ENCODE measurements at regions not wholly inside any gene's neighbourhood (a gene's known extent, or its start where the extent isn't known, plus 50 kb on each side); places are given as distances from the start of the nearest gene placed in this dataset.
"Not testable (repeated sequence)": the region's sequence is repeated elsewhere in the genome, so short reads cannot be mapped to it uniquely, and the experiment has no call there.

GRCh38 chr12:33033999-33034398 lies 137.4 kb upstream of the PKP2 start:
- not testable (repeated sequence) for DNase-seq (ENCODE audit: low read depth)

- no peak for DNase-seq (ENCODE audit: low read depth)
These were observed 130.2 kb upstream of the PKP2 start for GRCh38 chr12:33026791-33027190.

- not testable (repeated sequence) for DNase-seq (ENCODE audit: low read depth)
These were observed 126.1 kb upstream of the PKP2 start for GRCh38 chr12:33022724-33023123.

- DNase-seq (ENCODE audit: low read depth), result not testable (repeated sequence)
These were observed 120.5 kb upstream of the PKP2 start for GRCh38 chr12:33017029-33017428.

- DNase-seq (ENCODE audit: low read depth), result no peak
These were observed 115.6 kb upstream of the PKP2 start for GRCh38 chr12:33012226-33012625.

GRCh38 chr12:33006106-33006505 lies 109.5 kb upstream of the PKP2 start:
- DNase-seq (ENCODE audit: low read depth), result no peak

- DNase-seq (ENCODE audit: low read depth), result no peak
These were observed 103.4 kb upstream of the PKP2 start for GRCh38 chr12:33000016-33000415.

- DNase-seq (ENCODE audit: low read depth), result no peak
These were observed 100.9 kb upstream of the PKP2 start for GRCh38 chr12:32997471-32997870.

- DNase-seq (ENCODE audit: low read depth), result no peak
These were observed 99.0 kb upstream of the PKP2 start for GRCh38 chr12:32995623-32996022.

- DNase-seq (ENCODE audit: low read depth), result no peak
These were observed 96.8 kb upstream of the PKP2 start for GRCh38 chr12:32993404-32993803.

- DNase-seq (ENCODE audit: low read depth), result no peak
These were observed 93.1 kb upstream of the PKP2 start for GRCh38 chr12:32989705-32990104.

- no peak for DNase-seq (ENCODE audit: low read depth)
These were observed 92.4 kb upstream of the PKP2 start for GRCh38 chr12:32988982-32989381.

GRCh38 chr12:32987512-32987911 lies 90.9 kb upstream of the PKP2 start:
- DNase-seq (ENCODE audit: low read depth), result no peak

- DNase-seq (ENCODE audit: low read depth), result peak; percentile 23
These were observed 87.4 kb upstream of the PKP2 start for GRCh38 chr12:32983968-32984367.

- DNase-seq (ENCODE audit: low read depth), result no peak
These were observed 86.8 kb upstream of the PKP2 start for GRCh38 chr12:32983332-32983731.

GRCh38 chr12:32981139-32981538 lies 84.6 kb upstream of the PKP2 start:
- no peak for DNase-seq (ENCODE audit: low read depth)

- no peak for DNase-seq (ENCODE audit: low read depth)
These were observed 78.5 kb upstream of the PKP2 start for GRCh38 chr12:32975122-32975521.

GRCh38 chr12:32970465-32971110 lies 74.0 kb upstream of the PKP2 start:
- no peak for DNase-seq (ENCODE audit: low read depth)

- DNase-seq (ENCODE audit: low read depth), result no peak
These were observed 68.5 kb upstream of the PKP2 start for GRCh38 chr12:32964981-32965585.

- DNase-seq (ENCODE audit: low read depth), result not testable (repeated sequence)
These were observed 59.8 kb upstream of the PKP2 start for GRCh38 chr12:32956418-32956817.

GRCh38 chr12:32952681-32953080 lies 56.1 kb upstream of the PKP2 start:
- DNase-seq (ENCODE audit: low read depth), result no peak

- DNase-seq (ENCODE audit: low read depth), result no peak
These were observed 53.2 kb upstream of the PKP2 start for GRCh38 chr12:32949815-32950214.

- DNase-seq (ENCODE audit: low read depth), result peak; percentile 13
These were observed 50.9 kb upstream of the PKP2 start for GRCh38 chr12:32947206-32948067.
